ENCODE measurements at regions not wholly inside any gene's neighbourhood (a gene's known extent, or its start where the extent isn't known, plus 50 kb on each side); places are given as distances from the start of the nearest gene placed in this dataset.
"Not testable (repeated sequence)": the region's sequence is repeated elsewhere in the genome, so short reads cannot be mapped to it uniquely, and the experiment has no call there.

DNA sequence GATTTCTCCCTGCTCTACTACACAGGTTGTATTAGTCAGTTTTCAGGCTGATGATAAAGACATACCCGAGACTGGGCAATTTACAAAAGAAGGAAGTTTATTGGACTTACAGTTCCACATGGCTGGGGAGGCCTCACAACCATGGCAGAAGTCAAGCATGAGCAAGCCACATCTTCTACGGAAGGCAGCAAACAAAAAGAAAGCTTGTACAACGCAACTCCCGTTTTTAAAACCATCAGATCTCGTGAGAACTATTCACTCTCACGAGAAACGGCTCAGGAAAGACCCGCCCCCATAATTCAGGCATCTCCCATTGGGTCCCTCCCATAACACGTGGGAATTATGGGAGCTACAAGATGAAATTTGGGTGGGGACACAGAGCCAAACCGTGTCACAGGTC, 88.0 kb upstream of the CDYL2 start:
- TF ChIP-seq, protein P1, sequence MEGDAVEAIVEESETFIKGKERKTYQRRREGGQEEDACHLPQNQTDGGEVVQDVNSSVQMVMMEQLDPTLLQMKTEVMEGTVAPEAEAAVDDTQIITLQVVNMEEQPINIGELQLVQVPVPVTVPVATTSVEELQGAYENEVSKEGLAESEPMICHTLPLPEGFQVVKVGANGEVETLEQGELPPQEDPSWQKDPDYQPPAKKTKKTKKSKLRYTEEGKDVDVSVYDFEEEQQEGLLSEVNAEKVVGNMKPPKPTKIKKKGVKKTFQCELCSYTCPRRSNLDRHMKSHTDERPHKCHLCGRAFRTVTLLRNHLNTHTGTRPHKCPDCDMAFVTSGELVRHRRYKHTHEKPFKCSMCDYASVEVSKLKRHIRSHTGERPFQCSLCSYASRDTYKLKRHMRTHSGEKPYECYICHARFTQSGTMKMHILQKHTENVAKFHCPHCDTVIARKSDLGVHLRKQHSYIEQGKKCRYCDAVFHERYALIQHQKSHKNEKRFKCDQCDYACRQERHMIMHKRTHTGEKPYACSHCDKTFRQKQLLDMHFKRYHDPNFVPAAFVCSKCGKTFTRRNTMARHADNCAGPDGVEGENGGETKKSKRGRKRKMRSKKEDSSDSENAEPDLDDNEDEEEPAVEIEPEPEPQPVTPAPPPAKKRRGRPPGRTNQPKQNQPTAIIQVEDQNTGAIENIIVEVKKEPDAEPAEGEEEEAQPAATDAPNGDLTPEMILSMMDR (optimal IDR thresholded peaks at IDR 0.05 in 1 of 3, IDR thresholded peaks at IDR 0.05 in 1 of 3, conservative IDR thresholded peaks at IDR 0.05 in 1 of 3; ENCODE audit: extremely low read depth in 1 of 3, insufficient read depth in 2 of 3, low read length in 3 of 3), result not testable (repeated sequence)
- not testable (repeated sequence) for TF ChIP-seq EZH2 (IDR thresholded peaks at IDR 0.05; ENCODE audit: low read length)
